ENCODE measurements at regions not wholly inside any gene's neighbourhood (a gene's known extent, or its start where the extent isn't known, plus 50 kb on each side); places are given as distances from the start of the nearest gene placed in this dataset.

GRCh38 chr6:113347436-113347835, 509.7 kb upstream of the MARCKS start:
- no peak for TF ChIP-seq CTCF (conservative IDR thresholded peaks at IDR 0.05; ENCODE audit: low read depth in 2 of 2)
- no peak for TF ChIP-seq POLR2AphosphoS5 (IDR thresholded peaks at IDR 0.05; ENCODE audit: low read depth)
- TF ChIP-seq, protein P1, sequence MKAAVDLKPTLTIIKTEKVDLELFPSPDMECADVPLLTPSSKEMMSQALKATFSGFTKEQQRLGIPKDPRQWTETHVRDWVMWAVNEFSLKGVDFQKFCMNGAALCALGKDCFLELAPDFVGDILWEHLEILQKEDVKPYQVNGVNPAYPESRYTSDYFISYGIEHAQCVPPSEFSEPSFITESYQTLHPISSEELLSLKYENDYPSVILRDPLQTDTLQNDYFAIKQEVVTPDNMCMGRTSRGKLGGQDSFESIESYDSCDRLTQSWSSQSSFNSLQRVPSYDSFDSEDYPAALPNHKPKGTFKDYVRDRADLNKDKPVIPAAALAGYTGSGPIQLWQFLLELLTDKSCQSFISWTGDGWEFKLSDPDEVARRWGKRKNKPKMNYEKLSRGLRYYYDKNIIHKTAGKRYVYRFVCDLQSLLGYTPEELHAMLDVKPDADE (IDR thresholded peaks at IDR 0.05) = no peak
- TF ChIP-seq JUNB (IDR thresholded peaks at IDR 0.05; ENCODE audit: unreplicated experiment) = no peak
- no peak for TF ChIP-seq EZH2phosphoT487 (IDR thresholded peaks at IDR 0.05; ENCODE audit: unreplicated experiment)
- TF ChIP-seq, protein P2, sequence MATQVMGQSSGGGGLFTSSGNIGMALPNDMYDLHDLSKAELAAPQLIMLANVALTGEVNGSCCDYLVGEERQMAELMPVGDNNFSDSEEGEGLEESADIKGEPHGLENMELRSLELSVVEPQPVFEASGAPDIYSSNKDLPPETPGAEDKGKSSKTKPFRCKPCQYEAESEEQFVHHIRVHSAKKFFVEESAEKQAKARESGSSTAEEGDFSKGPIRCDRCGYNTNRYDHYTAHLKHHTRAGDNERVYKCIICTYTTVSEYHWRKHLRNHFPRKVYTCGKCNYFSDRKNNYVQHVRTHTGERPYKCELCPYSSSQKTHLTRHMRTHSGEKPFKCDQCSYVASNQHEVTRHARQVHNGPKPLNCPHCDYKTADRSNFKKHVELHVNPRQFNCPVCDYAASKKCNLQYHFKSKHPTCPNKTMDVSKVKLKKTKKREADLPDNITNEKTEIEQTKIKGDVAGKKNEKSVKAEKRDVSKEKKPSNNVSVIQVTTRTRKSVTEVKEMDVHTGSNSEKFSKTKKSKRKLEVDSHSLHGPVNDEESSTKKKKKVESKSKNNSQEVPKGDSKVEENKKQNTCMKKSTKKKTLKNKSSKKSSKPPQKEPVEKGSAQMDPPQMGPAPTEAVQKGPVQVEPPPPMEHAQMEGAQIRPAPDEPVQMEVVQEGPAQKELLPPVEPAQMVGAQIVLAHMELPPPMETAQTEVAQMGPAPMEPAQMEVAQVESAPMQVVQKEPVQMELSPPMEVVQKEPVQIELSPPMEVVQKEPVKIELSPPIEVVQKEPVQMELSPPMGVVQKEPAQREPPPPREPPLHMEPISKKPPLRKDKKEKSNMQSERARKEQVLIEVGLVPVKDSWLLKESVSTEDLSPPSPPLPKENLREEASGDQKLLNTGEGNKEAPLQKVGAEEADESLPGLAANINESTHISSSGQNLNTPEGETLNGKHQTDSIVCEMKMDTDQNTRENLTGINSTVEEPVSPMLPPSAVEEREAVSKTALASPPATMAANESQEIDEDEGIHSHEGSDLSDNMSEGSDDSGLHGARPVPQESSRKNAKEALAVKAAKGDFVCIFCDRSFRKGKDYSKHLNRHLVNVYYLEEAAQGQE (IDR thresholded peaks at IDR 0.05; ENCODE audit: unreplicated experiment) = no peak
- no peak for TF ChIP-seq EZH2 (IDR thresholded peaks at IDR 0.05; ENCODE audit: low read depth, unreplicated experiment)
- TF ChIP-seq ZNF114 (CRISPR knock-in tag; IDR thresholded peaks at IDR 0.05) = no peak
